IPS-15b (cell line): ENCODE measurements at regions not wholly inside any gene's neighbourhood (a gene's known extent, or its start where the extent isn't known, plus 50 kb on each side); places are given as distances from the start of the nearest gene placed in this dataset.

Source experiments
- H3K27me3 ChIP-seq: one replicate; pipeline ENCODE4 v1.6.1; 2013; ENCODE audit warnings: low read length; ENCODE audit not compliant: control insufficient read depth, insufficient read depth
- H3K36me3 ChIP-seq: one replicate; pipeline ENCODE4 v1.6.1; 2013; ENCODE audit warnings: low read length; ENCODE audit not compliant: control insufficient read depth, insufficient read depth
- H3K4me1 ChIP-seq: one replicate; pipeline ENCODE4 v1.6.1; 2013; ENCODE audit warnings: mild to moderate bottlenecking, low read length; ENCODE audit not compliant: control insufficient read depth, insufficient read depth
- H3K4me3 ChIP-seq: one replicate; pipeline ENCODE4 v1.5.1; 2013; ENCODE audit warnings: low read depth, low read length
- H3K9ac ChIP-seq: one replicate; pipeline ENCODE4 v1.6.1; 2013; ENCODE audit warnings: low read depth, mild to moderate bottlenecking, low read length
- H3K9me3 ChIP-seq: one replicate; pipeline ENCODE4 v1.6.1; 2013; ENCODE audit warnings: mild to moderate bottlenecking, low read length; ENCODE audit not compliant: control insufficient read depth, insufficient read depth

- H3K4me1 ChIP-seq = no peaks in the 10 kb centered on the region
- H3K27me3 ChIP-seq = no peaks in the 10 kb centered on the region
- no peaks in the 10 kb centered on the region for H3K9me3 ChIP-seq
- H3K36me3 ChIP-seq = no peaks in the 10 kb centered on the region
- H3K4me3 ChIP-seq = no peak overlapping the region
- no peak overlapping the region for H3K9ac ChIP-seq
These were observed 98.3 kb upstream of the SEC61G start for GRCh38 chr7:54857294-54857693.

DNA sequence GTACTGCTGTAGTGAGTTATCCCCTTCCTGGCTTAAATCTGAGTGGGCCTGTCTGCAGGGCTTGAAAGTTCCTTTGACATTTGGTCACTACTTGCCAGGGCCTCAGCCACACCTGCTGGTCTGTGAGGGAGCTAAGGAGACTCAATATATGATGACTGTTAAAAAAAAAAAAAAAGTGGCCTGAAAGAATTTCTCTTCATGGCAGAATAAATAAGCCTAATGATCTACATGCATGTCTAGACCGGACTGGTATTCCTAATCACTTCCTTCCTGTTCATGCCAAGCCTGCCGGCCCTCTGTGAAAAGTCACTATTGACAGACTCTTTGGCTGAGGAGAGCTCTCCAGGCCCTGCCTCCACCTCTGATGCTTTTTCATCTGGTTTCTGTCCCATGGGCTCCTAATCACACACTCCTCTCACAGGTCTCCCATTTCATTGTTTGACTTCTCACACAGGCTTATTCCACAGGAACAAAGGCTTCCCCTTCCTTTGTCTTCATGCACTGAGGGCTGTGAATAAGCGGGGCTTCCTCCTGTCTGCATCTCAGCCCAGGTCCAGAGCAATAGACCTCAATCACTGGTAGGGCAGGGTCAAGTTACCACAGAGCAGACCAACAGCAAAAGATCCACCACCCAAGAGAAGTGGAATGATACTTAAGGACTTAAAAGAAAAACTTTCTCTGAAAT lies 99.1 kb upstream of the SEC61G start:
- no peaks in the 10 kb centered on the region for H3K9me3 ChIP-seq
- no peak overlapping the region for H3K9ac ChIP-seq
- H3K4me1 ChIP-seq = no peaks in the 10 kb centered on the region
- no peaks in the 10 kb centered on the region for H3K36me3 ChIP-seq
- no peaks in the 10 kb centered on the region for H3K27me3 ChIP-seq
- H3K4me3 ChIP-seq = no peak overlapping the region

GRCh38 chr7:54859066-54859465 lies 100.1 kb upstream of the SEC61G start:
- H3K9me3 ChIP-seq = no peaks in the 10 kb centered on the region

GRCh38 chr7:54859545-54859944 lies 100.5 kb upstream of the SEC61G start:
- H3K4me1 ChIP-seq = no peaks in the 10 kb centered on the region
- no peaks in the 10 kb centered on the region for H3K36me3 ChIP-seq
- H3K9ac ChIP-seq = no peak overlapping the region
- H3K27me3 ChIP-seq = no peaks in the 10 kb centered on the region
- H3K4me3 ChIP-seq = no peak overlapping the region
- no peaks in the 10 kb centered on the region for H3K9me3 ChIP-seq

More at GRCh38 chr7:54859066-54859465, 100.1 kb upstream of the SEC61G start:
- no peak overlapping the region for H3K4me3 ChIP-seq
- H3K9ac ChIP-seq = no peak overlapping the region
- no peaks in the 10 kb centered on the region for H3K36me3 ChIP-seq
- H3K4me1 ChIP-seq = no peaks in the 10 kb centered on the region
- no peaks in the 10 kb centered on the region for H3K27me3 ChIP-seq

DNA sequence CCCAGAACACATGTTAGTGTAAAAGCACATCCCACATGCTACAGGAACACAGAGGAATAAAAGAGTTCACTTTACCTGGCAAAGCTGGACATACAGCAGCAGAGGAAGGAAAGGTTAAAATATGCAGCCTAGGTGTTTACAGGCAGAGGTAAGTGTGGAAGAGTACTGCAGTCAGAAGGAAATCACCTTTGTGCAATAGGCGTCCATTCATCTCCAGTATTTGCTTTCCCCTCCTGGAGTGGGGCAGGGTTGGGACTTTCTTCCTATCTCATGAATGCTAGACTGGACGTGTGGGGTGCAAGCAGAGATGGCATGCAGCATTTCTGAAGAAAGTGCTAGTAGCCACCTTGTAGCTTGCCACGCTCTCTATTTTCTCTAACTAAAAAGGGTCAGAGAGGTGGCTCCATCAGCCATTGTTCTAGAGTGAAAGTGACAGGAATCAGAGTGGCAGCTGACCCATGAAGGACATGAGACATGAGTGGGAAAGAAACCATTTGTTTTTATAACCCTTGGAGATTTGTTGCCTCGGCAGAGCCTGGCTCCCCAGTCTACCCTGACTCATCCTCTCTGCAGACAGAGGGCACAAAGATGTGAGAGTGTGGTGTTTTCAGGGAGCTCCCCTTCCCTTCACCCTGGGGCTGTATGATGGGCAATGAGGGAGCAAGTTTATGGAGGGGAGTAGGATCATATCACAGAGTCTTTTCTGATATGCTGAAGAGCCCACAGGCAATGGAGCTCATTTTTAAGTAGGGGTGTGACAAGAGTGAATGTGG lies 101.2 kb upstream of the SEC61G start:
- Histone ChIP-seq H3K4me3 (no peak overlapping the region), H3K9ac (no peak overlapping the region), H3K4me1 (no peaks in the 10 kb centered on the region), H3K27me3 (no peaks in the 10 kb centered on the region), H3K9me3 (no peaks in the 10 kb centered on the region), H3K36me3 (no peaks in the 10 kb centered on the region)

DNA sequence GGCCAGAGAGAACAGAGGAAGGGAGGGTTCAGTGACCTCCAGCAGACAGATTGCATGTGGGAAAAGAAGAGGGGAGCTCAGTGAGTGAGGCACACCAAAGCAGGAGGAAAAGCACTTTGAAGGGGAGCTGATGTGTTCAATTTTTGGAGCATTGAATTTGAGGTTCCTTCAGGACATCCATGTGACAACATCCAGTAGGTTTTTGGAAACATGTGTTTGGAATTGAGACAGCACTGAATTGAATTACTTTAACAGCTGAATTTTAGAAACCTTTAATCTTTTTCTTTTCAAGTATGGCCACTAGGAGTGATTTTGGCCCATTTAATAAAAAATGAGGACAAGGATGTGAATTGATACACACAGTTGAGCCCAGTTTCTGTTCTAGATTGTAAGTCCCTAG lies 101.8 kb upstream of the SEC61G start:
- no peaks in the 10 kb centered on the region for H3K27me3 ChIP-seq
- H3K4me1 ChIP-seq = no peaks in the 10 kb centered on the region
- H3K4me3 ChIP-seq = no peak overlapping the region
- no peaks in the 10 kb centered on the region for H3K36me3 ChIP-seq
- no peaks in the 10 kb centered on the region for H3K9me3 ChIP-seq
- H3K9ac ChIP-seq = no peak overlapping the region

DNA sequence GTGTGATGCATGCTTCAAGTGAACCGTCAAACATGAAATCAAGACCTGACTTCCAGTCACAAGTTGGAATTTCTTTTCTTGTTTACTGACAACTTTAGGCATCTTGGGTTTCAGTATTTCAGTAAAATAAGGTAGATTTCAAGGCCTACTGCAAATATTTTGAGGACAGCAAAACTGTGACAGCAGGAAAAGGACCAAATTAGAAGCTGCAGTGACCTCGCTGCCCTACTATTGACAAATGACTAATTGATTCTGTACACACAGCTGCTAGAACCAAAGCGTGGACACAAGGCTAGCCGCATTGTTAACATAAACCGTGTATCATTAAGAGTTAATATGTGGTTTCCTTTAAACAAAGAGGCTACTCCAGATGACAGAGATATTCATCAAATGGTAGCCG lies 105.7 kb upstream of the SEC61G start:
- no peaks in the 10 kb centered on the region for H3K27me3 ChIP-seq
- H3K9ac ChIP-seq = no peak overlapping the region
- H3K36me3 ChIP-seq = no peaks in the 10 kb centered on the region
- no peaks in the 10 kb centered on the region for H3K4me1 ChIP-seq
- no peak overlapping the region for H3K4me3 ChIP-seq
- H3K9me3 ChIP-seq = no peaks in the 10 kb centered on the region

- Histone ChIP-seq H3K4me3 (no peak overlapping the region), H3K4me1 (no peaks in the 10 kb centered on the region), H3K9ac (no peak overlapping the region), H3K36me3 (no peaks in the 10 kb centered on the region), H3K9me3 (no peaks in the 10 kb centered on the region), H3K27me3 (no peaks in the 10 kb centered on the region)
These were observed 110.5 kb upstream of the SEC61G start for GRCh38 chr7:54869523-54869922.

GRCh38 chr7:54874804-54875203 lies 115.8 kb upstream of the SEC61G start:
- H3K36me3 ChIP-seq = no peaks in the 10 kb centered on the region
- H3K9ac ChIP-seq = no peak overlapping the region
- no peaks in the 10 kb centered on the region for H3K27me3 ChIP-seq
- H3K4me3 ChIP-seq = no peak overlapping the region
- no peaks in the 10 kb centered on the region for H3K9me3 ChIP-seq
- no peaks in the 10 kb centered on the region for H3K4me1 ChIP-seq

DNA sequence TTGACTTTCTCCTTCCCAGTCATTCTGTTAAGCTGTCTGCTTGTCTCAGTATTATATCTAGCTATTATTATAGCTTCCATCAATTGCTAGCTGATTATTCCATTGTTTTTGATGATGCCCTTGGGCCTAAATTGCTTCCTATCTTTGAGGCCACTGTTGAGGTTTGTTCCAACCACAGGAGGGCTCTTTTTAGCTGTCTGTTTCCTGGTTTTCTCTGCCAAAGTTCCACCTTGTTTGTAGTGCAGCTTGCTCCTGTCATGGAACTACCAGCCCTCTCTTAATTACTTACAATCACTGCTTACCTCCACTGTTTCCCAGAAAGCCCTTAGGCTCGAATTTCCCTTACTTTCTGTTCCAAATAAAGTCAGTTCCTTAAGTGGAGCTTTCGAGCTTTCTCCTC lies 118.7 kb upstream of the SEC61G start:
- no peaks in the 10 kb centered on the region for H3K36me3 ChIP-seq
- no peak overlapping the region for H3K9ac ChIP-seq
- H3K4me1 ChIP-seq = peaks cover 17% of the 10 kb centered on the region
- H3K9me3 ChIP-seq = no peaks in the 10 kb centered on the region
- H3K4me3 ChIP-seq = no peak overlapping the region
- no peaks in the 10 kb centered on the region for H3K27me3 ChIP-seq

GRCh38 chr7:54878339-54878738 lies 119.3 kb upstream of the SEC61G start:
- H3K36me3 ChIP-seq = no peaks in the 10 kb centered on the region
- no peak overlapping the region for H3K4me3 ChIP-seq
- H3K9ac ChIP-seq = no peak overlapping the region
- H3K4me1 ChIP-seq = peaks cover 18% of the 10 kb centered on the region
- no peaks in the 10 kb centered on the region for H3K9me3 ChIP-seq
- H3K27me3 ChIP-seq = no peaks in the 10 kb centered on the region

- H3K4me1 ChIP-seq = peaks cover 18% of the 10 kb centered on the region
- no peak overlapping the region for H3K9ac ChIP-seq
These were observed 120.8 kb upstream of the SEC61G start for GRCh38 chr7:54879776-54880175.

More at GRCh38 chr7:54879776-54880175, 120.8 kb upstream of the SEC61G start:
- no peaks in the 10 kb centered on the region for H3K27me3 ChIP-seq
- H3K36me3 ChIP-seq = no peaks in the 10 kb centered on the region
- H3K4me3 ChIP-seq = no peak overlapping the region
- no peaks in the 10 kb centered on the region for H3K9me3 ChIP-seq
